ENCODE measurements at regions not wholly inside any gene's neighbourhood (a gene's known extent, or its start where the extent isn't known, plus 50 kb on each side); places are given as distances from the start of the nearest gene placed in this dataset.

GRCh38 chr3:164620423-164620822, 457.9 kb downstream of the SI start:
- no peak for TF ChIP-seq CTCF (IDR thresholded peaks at IDR 0.05; ENCODE audit: insufficient read depth, missing control alignments)
- FAIRE-seq (no peak), DNase-seq (ENCODE audit: insufficient read length, low spot score) (no peak)

- FAIRE-seq, result no peak
- no peak for TF ChIP-seq CTCF (IDR thresholded peaks at IDR 0.05; ENCODE audit: insufficient read depth, missing control alignments)
These were observed 465.5 kb downstream of the SI start for GRCh38 chr3:164612751-164613150.

GRCh38 chr3:164608554-164609276, 469.6 kb downstream of the SI start:
- FAIRE-seq (no peak), DNase-seq (ENCODE audit: insufficient read length, low spot score) (no peak)

More at GRCh38 chr3:164612751-164613150, 465.5 kb downstream of the SI start:
- no peak for DNase-seq (ENCODE audit: insufficient read length, low spot score)

GRCh38 chr3:164604687-164605086, 473.6 kb downstream of the SI start:
- FAIRE-seq, result no peak
- no peak for DNase-seq (ENCODE audit: insufficient read length, low spot score)
- TF ChIP-seq CTCF (IDR thresholded peaks at IDR 0.05; ENCODE audit: insufficient read depth, missing control alignments), result no peak

More at GRCh38 chr3:164608554-164609276, 469.6 kb downstream of the SI start:
- TF ChIP-seq CTCF (IDR thresholded peaks at IDR 0.05; ENCODE audit: insufficient read depth, missing control alignments), result no peak

GRCh38 chr3:164577667-164578210, 500.6 kb downstream of the SI start:
- no peak for TF ChIP-seq CTCF (IDR thresholded peaks at IDR 0.05; ENCODE audit: insufficient read depth, missing control alignments)
- DNase-seq (ENCODE audit: insufficient read length, low spot score) (no peak), FAIRE-seq (no peak)

GRCh38 chr3:164572436-164572835, 505.9 kb downstream of the SI start:
- DNase-seq (ENCODE audit: insufficient read length, low spot score) (no peak), FAIRE-seq (no peak)
- no peak for TF ChIP-seq CTCF (IDR thresholded peaks at IDR 0.05; ENCODE audit: insufficient read depth, missing control alignments)

GRCh38 chr3:164550857-164551256, 527.4 kb downstream of the SI start:
- no peak for FAIRE-seq
- no peak for DNase-seq (ENCODE audit: insufficient read length, low spot score)
- TF ChIP-seq CTCF (IDR thresholded peaks at IDR 0.05; ENCODE audit: insufficient read depth, missing control alignments), result no peak
